Subcutaneous abdominal adipose tissue (tissue), 5 donors: ENCODE measurements at regions not wholly inside any gene's neighbourhood (a gene's known extent, or its start where the extent isn't known, plus 50 kb on each side); places are given as distances from the start of the nearest gene placed in this dataset.
"Not testable (repeated sequence)": the region's sequence is repeated elsewhere in the genome, so short reads cannot be mapped to it uniquely, and the experiment has no call there.

ENCODE experiments used
- H3K27ac ChIP-seq: one replicate; pipeline ENCODE4 v1.7.0; 2013; ENCODE audit warnings: low read depth, mild to moderate bottlenecking, inconsistent platforms, low read length, moderate library complexity
- H3K27me3 ChIP-seq, 5 donors: one replicate each; pipeline ENCODE4 v1.7.0; 2013; ENCODE audit warnings: low read length in 5 of 5, inconsistent platforms in 1 of 5; ENCODE audit not compliant: control insufficient read depth in 5 of 5, insufficient read depth in 4 of 5
- H3K36me3 ChIP-seq, 5 donors: one replicate each; pipeline ENCODE4 v1.7.0; 2013; ENCODE audit warnings: low read length in 5 of 5; ENCODE audit not compliant: control insufficient read depth in 5 of 5, insufficient read depth in 5 of 5
- H3K4me1 ChIP-seq, 5 donors: one replicate each; pipeline ENCODE4 v1.7.0; 2013; ENCODE audit warnings: low read length in 5 of 5, mild to moderate bottlenecking in 3 of 5, moderate library complexity in 1 of 5; ENCODE audit not compliant: control insufficient read depth in 5 of 5, insufficient read depth in 5 of 5
- H3K4me3 ChIP-seq, 5 donors: one replicate each; pipeline ENCODE4 v1.7.0; 2013; ENCODE audit warnings: low read length in 5 of 5, low read depth in 1 of 5
- H3K9ac ChIP-seq, 5 donors: one replicate each; pipeline ENCODE4 v1.7.0; 2013; ENCODE audit warnings: low read length in 5 of 5, mild to moderate bottlenecking in 4 of 5, moderate library complexity in 3 of 5
- H3K9me3 ChIP-seq, 5 donors: one replicate each; pipeline ENCODE4 v1.7.0; 2013; ENCODE audit warnings: low read length in 5 of 5; ENCODE audit not compliant: control insufficient read depth in 5 of 5
- donor health status: healthy.
- donor health status: healthy.
- donor health status: healthy.
- donor health status: healthy.
- donor health status: healthy.

DNA sequence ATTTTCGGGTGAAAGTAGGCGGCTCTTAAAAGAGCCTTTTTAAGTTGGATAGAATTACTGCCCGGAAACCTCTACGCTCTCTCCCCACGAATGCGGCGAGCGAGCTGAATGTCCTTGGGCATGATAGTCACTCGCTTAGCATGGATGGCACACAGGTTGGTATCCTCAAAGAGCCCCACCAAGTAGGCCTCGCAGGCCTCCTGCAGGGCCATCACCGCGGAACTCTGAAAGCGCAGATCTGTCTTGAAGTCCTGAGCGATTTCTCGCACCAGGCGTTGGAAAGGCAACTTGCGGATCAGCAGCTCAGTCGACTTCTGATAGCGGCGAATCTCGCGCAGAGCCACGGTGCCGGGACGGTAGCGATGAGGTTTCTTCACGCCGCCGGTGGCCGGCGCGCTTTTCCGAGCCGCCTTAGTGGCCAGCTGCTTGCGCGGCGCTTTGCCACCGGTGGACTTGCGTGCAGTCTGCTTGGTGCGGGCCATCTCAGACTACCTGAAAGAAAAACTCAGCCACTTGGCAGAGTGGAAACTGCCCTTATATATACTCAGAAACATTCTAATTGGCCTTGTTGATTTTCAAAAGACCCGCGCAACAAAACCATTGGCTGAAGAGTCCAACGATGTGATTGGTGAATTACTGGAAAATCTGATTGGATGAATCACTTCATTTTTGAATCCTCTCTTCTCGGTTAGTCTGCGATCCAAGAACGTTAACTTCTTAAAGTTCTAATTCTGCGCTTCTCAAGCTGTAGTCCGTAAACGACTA is 93.9 kb upstream of the BTN3A2 start:
- Histone ChIP-seq H3K9me3 (peaks cover 0 to 3% (median 0%) of the 10 kb centered on the region in 5 donors), H3K36me3 (no peaks in the 10 kb centered on the region), H3K4me3 (peak overlapping the region; percentile 49 to 85 (median 70)), H3K9ac (peak overlapping the region in 1 of 5 donors; percentile 60), H3K27me3 (peaks cover 12 to 38% (median 13%) of the 10 kb centered on the region in 5 donors), H3K27ac (peak overlapping the region; percentile 27), H3K4me1 (peaks cover 0 to 25% (median 20%) of the 10 kb centered on the region in 5 donors)

DNA sequence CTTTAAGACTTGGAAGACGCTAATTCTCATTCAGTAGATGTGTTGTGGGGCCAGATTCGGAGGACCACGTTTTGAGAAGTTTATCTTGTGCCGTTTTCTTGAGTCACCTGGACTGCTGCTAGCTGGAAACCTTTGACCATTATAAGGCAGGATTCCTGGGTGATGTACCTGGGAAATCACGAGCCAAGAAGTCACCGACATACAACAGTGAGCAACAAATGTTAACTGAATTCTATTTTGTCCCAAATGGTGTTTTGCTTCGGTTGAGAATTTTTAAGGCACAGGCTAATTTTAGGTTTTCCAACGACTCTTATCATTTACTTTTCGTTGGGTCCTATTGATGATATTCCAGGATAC is 93.4 kb upstream of the BTN3A2 start:
- Histone ChIP-seq H3K9ac (peak overlapping the region in 2 of 5 donors; percentile 60 to 66), H3K36me3 (no peaks in the 10 kb centered on the region), H3K27me3 (peaks cover 12 to 38% (median 15%) of the 10 kb centered on the region in 5 donors), H3K27ac (peak overlapping the region; percentile 27), H3K4me3 (peak overlapping the region; percentile 49 to 85 (median 70)), H3K4me1 (peaks cover 0 to 25% (median 20%) of the 10 kb centered on the region in 5 donors), H3K9me3 (peaks cover 0 to 3% (median 0%) of the 10 kb centered on the region in 5 donors)

DNA sequence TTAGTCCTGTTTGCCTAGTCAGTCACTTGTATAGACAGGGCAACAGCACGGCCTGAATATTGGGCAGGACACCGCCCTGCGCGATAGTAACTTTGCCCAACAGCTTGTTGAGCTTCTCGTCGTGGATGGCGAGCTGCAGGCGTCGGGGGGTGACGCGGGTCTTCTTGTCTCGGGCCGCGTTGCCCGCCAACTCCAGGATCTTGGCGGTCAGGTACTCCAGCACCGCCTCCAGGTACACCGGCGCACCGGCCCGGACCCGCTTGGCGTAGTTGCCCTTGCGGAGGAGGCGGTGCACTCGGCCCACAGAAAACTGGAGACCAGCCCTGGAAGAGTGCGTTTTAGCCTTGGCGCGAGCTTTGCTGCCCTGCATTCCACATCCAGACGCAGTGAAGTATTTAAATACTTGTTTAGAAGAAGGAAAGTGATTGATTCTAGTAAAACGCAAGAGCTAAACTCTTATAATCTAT is 92.8 kb upstream of the BTN3A2 start:
- H3K9ac ChIP-seq, result peak overlapping the region in 2 of 5 donors; percentile 33 to 66
- H3K36me3 ChIP-seq, result no peaks in the 10 kb centered on the region
- H3K4me1 ChIP-seq, result peaks cover 0 to 25% (median 20%) of the 10 kb centered on the region in 5 donors
- peaks cover 0 to 3% (median 0%) of the 10 kb centered on the region in 5 donors for H3K9me3 ChIP-seq
- H3K27me3 ChIP-seq, result peaks cover 12 to 38% (median 15%) of the 10 kb centered on the region in 5 donors
- peak overlapping the region; percentile 30 to 85 (median 70) for H3K4me3 ChIP-seq
- H3K27ac ChIP-seq, result peak overlapping the region; percentile 27

DNA sequence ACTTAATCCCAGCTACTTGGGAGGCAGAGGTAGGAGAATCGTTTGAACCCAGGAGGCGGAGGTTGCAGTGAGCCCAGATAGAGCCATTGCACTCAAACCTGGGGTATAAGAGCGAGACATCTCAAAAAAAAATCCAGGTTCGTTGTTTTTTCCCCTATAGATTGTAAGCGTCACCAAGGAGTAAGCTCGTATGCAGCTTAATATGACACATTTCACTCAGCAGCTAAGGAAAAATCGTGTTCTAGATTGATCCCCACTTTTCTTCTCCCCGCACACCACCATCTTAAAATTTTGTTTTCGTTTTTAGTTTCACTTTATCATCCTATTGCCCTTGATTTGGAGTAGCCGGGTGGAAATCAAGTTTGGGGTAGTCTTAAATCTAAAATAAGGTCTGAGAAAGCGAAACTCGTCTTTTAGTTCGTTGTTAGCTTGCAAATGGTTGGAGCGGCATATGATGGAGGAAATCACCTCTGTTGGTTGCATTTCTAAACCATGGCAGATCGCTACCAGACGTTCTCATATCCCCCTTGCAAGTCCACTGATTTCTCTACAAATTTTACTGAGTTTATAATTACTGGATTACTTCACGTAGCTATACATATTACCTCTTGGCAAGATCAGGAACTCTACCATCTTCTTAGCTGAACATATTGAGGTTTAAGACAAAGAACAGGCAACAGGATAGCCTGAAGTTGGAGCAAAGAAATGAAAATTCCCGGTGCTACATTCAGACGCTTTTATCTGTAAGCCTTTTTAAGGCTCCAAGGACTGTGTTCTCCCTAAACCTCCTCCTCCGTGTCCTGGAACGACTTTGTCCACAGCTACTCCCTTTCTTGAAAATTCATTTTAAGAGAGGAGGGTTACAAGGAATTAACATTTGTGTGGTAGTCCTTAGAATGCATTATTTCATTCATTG is 91.1 kb upstream of the BTN3A2 start:
- Histone ChIP-seq H3K9me3 (peaks cover 0 to 3% (median 0%) of the 10 kb centered on the region in 5 donors), H3K4me3 (peak overlapping the region; percentile 30 to 85 (median 70)), H3K9ac (peak overlapping the region in 3 of 5 donors; percentile 29 to 35 (median 32)), H3K27ac (peak overlapping the region; percentile 75), H3K27me3 (peaks cover 12 to 37% (median 15%) of the 10 kb centered on the region in 5 donors), H3K4me1 (peaks cover 0 to 25% (median 20%) of the 10 kb centered on the region in 5 donors), H3K36me3 (no peaks in the 10 kb centered on the region)

DNA sequence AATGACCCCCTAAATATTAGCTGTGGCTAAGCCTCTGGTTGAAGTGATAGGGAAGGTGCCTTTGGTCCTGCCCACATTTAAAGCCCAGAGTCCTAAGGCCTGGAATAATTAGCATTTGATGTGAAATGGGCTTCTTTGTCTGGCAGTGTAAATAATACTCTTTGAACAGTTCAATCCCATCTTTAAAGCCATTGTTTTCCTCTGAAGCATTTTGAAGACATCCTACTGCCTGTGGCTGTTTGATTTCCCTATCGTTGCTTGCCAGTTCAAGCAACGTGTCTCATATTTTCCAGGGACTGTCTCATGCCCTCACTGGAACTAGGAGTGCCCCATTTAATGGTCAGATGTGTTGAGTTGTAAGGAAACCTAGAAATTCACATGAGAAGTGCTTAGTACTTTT is 89.3 kb upstream of the BTN3A2 start:
- Histone ChIP-seq H3K9me3 (peaks cover 0 to 3% (median 0%) of the 10 kb centered on the region in 5 donors), H3K36me3 (peaks cover 0 to 3% (median 0%) of the 10 kb centered on the region in 5 donors), H3K9ac (no peak overlapping the region), H3K27ac (no peak overlapping the region), H3K4me1 (peaks cover 0 to 25% (median 20%) of the 10 kb centered on the region in 5 donors), H3K4me3 (no peak overlapping the region), H3K27me3 (peaks cover 6 to 27% (median 14%) of the 10 kb centered on the region in 5 donors)

DNA sequence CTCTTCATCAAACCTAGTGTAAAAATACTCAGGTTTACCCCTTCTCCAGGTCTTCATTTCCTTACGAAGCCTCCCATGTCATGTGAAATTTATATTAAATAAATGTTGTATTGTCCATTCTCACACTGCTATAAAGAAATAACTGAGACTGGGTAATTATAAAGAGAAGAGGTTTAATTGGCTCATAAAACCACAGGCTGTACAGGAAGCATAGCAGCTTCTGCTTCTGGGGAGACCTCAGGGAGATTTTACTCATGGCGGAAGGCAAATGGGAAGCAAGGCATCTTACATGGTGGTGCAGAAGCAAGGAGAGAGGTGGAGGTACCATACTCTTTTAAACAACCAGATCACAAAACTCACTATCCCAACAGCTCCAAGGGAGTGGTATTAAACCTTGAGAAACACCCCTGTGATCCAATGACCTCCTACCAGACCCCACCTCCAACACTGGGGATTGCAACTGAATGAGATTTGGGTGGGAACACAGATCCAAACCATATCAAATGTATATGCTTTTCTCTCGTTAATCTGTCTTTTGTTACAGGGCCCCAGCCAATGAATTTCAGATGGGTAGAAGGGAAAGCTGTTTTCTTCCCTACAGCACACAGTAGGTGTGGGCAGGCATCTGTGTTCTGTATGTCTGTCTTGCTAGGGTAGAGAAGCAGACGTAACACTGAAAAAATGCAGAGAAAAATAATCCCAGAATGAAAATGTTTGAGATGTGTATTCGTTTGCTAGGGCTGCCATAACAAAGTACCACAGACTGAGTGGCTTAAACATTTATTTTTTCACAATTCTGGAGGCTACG is 88.0 kb upstream of the BTN3A2 start:
- Histone ChIP-seq H3K27me3 (peaks cover 3 to 22% (median 10%) of the 10 kb centered on the region in 5 donors), H3K36me3 (peaks cover 0 to 7% (median 0%) of the 10 kb centered on the region in 5 donors), H3K9me3 (peaks cover 0 to under 1% (median 0%) of the 10 kb centered on the region in 5 donors), H3K4me1 (peaks cover 0 to 12% (median 8%) of the 10 kb centered on the region in 5 donors), H3K4me3 (no peak overlapping the region), H3K9ac (no peak overlapping the region), H3K27ac (no peak overlapping the region)

DNA sequence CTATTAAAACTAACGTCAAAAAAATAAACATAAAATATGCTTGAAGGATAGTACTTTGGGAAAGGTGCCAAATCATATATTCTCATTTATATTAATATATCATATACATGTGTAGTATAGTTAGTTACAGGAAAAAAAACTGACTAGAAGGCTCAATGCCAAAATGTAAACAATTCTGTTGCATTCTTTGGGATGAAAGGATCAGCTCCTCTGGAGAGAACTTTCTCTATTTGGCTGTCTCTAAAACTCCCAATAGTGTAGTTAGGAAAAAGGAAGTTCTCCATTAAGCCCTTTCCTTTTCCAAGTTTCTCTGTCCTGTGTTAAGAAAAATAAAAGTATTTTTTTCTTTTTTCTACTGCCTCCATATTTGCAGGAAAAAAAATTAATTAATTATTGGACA is 86.5 kb upstream of the BTN3A2 start:
- Histone ChIP-seq H3K9ac (no peak overlapping the region), H3K27ac (no peak overlapping the region), H3K36me3 (peaks cover 0 to 7% (median 0%) of the 10 kb centered on the region in 5 donors), H3K27me3 (peaks cover 0 to 11% (median 4%) of the 10 kb centered on the region in 5 donors), H3K4me3 (no peak overlapping the region), H3K4me1 (peaks cover 0 to 8% (median 6%) of the 10 kb centered on the region in 5 donors), H3K9me3 (no peaks in the 10 kb centered on the region)

DNA sequence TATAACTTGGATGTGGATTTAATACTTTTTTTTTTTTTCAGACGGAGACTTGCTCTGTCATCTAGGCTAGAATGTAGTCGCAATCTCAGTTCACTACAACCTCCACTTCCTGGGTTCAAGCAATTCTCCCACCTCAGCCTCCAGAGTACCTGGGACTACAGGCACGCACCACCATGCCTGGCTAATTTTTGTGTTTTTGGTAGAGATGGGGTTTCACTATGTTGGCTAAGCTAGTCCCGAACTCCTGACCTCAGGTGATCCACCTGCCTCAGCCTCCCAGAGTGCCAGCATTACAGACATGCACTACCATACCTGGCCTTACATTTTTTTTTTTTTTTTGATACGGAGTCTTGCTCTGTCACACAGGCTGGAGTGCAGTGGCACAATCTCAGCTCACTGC is 85.6 kb upstream of the BTN3A2 start:
- not testable (repeated sequence) for H3K36me3 ChIP-seq, H3K4me3 ChIP-seq, H3K9ac ChIP-seq, H3K9me3 ChIP-seq, H3K27me3 ChIP-seq, H3K27ac ChIP-seq
- peaks cover 0 to 17% (median 14%) of the 10 kb centered on the region in 5 donors for H3K4me1 ChIP-seq

DNA sequence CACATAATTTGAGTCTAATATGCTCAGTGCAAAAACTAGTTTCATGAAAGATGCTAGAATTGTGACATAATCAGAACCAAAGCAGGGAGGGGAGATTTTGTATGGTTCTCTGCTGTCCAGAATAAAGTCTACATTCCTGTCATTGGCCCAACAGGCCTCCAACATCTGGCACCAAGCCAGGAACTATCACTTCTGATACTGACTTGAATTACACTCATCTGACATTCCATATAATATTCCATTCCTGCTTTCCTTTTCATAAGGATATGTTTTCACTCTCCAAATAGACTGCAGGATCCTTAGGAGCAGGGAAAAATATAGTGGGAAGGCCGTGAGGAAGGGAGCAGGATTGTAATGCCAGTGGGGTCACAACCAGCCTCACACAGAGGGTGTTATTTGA is 84.6 kb upstream of the BTN3A2 start:
- no peak overlapping the region for H3K4me3 ChIP-seq
- peaks cover 0 to 27% (median 15%) of the 10 kb centered on the region in 5 donors for H3K4me1 ChIP-seq
- H3K36me3 ChIP-seq, result peaks cover 0 to 7% (median 0%) of the 10 kb centered on the region in 5 donors
- H3K9ac ChIP-seq, result no peak overlapping the region
- H3K9me3 ChIP-seq, result no peaks in the 10 kb centered on the region
- H3K27me3 ChIP-seq, result peaks cover 0 to 5% (median 0%) of the 10 kb centered on the region in 5 donors
- no peak overlapping the region for H3K27ac ChIP-seq
